SKM-1 treated with dmso at 0.1 percent for 144 hours (cell line): ENCODE measurements at regions not wholly inside any gene's neighbourhood (a gene's known extent, or its start where the extent isn't known, plus 50 kb on each side); places are given as distances from the start of the nearest gene placed in this dataset.

Experiments used
- DNase-seq: peaks from one replicate; lab custom pipeline; 2025; ENCODE audit not compliant: unreplicated experiment; lab: John Stamatoyannopoulos, UW

DNA sequence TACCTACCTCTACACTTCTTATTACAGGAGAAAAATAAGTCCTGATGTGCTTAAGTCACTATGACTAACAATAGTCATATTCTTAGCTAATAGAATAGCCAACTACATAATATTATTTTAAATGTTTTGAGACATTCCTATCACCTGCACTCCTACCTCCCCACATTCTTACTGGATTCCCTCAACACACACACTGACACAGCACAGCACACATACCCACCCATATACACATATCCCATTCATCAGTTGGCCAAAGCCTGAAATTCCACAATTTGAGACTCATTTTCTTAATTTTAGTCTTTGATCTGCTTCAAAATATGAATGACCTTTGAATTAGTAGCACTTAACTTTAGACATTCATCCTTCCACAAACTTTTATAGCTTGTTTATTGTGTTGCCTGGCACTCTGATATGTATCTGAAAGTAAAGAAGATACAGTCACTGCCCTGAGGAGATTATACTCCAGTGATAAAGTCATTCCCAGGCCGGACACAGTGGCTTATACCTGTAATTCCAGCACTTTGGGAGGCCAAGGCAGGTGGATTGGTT lies 168.3 kb upstream of the RASA1 start:
- no peak for DNase-seq

DNA sequence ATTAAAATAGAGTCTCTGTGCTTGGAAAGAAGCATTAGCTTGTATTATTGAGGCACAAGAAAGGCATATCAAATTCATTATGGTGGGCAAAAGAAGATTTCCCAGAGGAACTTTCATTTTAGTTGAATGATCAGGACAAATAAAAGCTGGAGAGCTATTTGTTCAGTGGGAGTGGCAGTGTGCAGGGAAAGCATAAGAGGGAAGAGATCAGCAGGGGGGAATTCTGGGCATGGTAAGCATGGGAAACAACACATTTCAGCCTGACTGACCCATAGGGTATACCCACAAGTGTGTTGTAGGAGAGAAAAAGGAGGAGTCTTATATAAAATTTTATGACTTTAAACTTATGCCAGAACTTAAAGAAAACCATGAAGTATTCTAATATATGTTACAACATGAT lies 167.7 kb upstream of the RASA1 start:
- no peak for DNase-seq

DNA sequence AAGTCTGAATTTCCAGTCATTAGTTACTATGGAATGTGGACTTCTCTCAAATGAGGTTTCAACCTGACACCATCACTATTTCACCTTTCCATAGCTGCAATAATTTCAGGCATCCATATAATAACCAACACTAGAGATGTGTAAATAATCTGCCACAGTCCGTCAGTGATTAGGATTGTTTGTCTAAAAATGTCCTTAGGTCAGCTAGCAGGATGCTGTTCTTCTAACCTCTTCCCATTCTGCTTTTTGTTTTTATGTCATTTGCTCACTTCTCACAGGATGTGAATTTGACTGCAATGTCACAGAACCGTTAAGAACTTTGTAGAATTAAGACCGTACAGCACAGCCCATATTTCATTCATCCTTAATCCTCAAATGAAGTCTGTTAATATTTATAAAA lies 166.4 kb upstream of the RASA1 start:
- DNase-seq: no peak

GRCh38 chr5:87102841-87103240 lies 164.8 kb upstream of the RASA1 start:
- DNase-seq: no peak

DNA sequence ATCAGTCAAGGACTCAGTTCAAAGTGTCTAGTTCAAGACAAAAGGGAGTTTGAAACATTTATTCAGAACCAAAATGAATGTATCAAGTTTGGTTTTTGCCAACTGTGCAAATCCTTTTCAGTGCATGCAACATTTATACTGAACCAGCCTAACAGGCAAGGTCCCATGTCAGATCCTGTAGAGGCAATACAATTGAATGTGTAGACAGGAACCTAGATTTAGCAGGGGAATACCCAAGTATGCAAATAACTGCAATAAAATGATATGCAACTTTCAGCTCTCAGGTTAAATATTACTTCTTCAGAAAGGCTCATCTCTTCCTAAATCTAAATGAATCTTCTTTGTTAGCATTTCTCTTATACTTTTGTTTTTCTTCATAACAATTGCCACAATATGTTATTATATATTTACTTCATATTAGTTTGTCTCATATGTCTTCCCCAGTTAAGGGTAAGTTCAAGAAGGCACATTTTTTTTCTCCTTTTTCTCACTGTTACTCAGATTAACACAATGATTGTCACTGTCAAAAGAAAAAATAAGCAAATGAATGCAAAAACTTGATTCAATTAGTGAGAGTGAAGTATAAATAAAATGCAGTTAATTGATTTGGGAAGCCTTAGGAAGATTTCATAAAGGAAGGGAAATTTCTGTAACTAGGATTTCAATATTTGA lies 163.9 kb upstream of the RASA1 start:
- DNase-seq: no peak

GRCh38 chr5:87105577-87105976 lies 162.1 kb upstream of the RASA1 start:
- DNase-seq: no peak

GRCh38 chr5:87109746-87110145 lies 157.9 kb upstream of the RASA1 start:
- DNase-seq: no peak

DNA sequence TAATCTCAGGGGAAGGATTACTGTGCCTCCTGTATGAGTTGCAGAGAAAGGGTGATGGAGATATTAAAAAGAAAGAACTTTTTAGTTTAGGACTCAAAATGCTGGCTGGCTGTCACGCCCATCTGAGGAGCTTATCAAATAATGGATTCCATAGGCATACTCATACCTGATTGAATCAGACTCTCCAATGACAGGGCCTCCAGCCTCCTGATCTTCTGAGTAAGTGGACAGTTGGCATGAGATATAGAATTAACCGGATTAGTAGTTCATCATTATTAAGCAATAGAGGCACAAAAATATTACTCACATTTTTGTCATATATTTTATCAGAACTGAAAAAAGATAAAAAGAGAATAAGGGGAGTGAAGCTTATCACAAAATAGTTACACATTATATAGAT lies 157.0 kb upstream of the RASA1 start:
- DNase-seq: no peak

DNA sequence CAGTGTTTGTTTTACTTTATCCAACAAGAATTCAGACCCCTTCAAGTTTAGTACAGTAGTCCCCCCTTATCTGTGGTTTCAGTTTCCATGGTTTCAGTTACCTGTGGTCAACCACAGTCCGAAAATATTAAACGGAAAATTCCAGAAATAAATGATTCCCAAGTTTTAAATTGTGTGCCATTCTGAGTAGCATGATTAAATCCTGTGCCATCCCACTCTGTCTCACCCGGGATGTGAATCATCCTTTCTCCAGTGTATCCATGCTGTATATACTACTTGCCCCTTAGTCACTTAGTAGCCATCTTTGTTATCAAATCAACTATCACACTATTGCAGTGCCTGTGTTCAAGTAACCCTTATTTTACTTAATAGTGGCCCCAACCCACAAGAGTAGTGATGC lies 153.8 kb upstream of the RASA1 start:
- no peak for DNase-seq

GRCh38 chr5:87114631-87115030 lies 153.1 kb upstream of the RASA1 start:
- no peak for DNase-seq

- no peak for DNase-seq
Measured at GRCh38 chr5:87115839-87116364, 151.8 kb upstream of the RASA1 start.

DNA sequence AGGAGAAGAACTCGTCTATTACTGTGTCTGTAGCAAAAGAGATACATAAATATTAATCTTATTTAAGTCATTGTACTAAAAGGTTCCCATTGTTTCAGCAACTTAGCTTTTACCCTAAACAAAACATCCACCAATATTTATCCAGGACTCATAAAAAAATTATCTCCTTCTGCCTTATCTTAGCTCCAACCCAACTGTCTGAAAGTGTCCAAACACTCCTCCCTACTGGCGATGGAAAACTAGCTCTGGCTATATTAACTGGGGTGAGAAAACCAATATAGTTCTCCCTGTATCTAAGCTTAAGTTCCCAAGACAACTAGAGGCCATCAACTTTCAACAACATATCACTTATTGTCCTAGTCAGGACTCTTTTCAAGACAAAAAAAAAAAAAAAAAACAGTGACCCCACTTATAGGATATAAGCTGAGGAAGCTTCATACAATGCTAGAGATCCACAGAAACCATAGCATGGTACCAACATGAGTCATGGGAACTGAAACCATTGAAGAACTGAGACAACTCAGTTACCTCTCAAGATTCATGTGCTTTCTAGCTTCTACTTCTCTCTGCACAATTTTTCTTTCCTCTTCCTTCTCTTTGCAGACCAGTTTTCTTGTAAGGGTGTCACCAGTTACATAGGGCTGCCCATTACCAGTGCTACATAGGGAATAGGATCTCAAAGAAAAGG lies 150.7 kb upstream of the RASA1 start:
- DNase-seq: no peak

- DNase-seq: no peak
Measured at GRCh38 chr5:87119588-87119987, 148.1 kb upstream of the RASA1 start.

GRCh38 chr5:87120518-87121303 lies 147.0 kb upstream of the RASA1 start:
- DNase-seq: no peak

DNA sequence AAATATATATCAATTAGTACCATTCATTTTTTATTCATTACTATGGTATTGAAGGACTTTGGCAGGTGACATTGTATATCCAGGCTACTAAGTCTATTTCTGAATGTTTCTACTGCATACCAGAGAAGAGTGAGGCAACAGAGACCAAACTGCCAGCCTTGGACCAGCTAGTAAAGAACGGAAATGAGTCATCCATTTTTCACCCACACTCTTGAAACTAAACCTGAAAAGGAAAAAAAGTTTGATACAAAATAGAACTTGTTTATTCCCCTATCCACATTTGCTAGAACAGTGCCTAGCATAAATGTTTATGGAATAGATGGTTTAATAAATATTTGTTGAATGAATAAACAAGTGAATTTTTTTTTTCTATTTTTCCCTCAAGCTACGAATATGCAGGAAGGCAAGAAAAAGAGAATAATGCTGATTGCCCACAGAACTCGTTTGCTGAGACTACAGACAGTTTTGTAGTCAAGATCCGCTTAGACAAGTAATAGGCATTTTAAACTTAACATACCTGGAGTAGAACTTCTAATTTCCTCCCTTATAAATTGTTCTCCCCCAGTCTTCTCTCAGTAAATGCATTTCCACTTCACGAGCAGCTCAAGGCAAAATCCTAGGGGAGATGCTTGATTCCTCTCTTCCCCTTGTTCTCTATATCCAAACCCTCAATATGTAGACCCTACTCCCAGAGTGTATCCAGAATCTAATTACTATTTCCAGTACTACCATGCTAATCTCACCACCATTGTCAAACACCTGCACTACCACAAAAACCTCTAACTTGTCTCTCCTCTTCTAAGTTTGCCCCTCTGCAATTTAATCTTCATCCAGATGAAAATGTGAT lies 146.2 kb upstream of the RASA1 start:
- peak; percentile 56 for DNase-seq

DNA sequence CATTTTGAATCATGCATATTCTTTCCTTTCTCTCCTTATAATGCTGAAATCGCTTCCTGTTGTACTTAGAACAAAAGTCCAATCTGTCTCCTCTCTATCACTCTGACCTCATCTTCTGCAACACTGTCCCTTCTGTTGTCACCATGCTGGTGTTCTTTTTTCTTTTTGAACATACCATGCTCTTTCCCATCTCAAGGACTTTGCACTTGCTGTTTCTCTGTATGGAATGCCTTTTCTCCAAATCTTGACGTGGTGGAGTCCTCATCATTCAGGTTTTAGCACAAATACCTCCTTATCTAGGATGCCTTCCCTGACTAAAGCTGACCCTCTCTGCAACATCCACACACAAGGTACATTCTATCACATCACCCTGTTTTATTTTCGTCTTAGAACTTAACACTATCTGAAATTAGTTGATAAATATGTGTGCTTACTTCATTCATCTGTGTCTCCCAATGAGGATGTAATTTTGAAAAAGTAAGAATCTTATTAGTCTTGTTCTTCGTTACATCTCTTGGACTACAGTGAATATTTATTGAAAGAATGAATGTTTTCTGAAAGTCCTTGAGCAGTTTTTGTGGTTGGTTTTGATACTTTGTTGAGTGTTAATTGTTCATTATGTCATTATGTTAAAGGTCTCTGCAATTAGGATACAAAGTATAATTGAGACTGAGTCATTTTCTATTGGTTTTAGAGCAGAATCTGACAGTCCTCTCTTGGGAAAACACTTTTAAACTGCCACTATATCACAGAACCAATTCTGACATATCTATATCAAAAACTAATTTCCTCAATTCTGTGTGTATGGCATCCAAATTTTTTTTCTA lies 145.3 kb upstream of the RASA1 start:
- no peak for DNase-seq

GRCh38 chr5:87125766-87126165 lies 141.9 kb upstream of the RASA1 start:
- DNase-seq: no peak

DNA sequence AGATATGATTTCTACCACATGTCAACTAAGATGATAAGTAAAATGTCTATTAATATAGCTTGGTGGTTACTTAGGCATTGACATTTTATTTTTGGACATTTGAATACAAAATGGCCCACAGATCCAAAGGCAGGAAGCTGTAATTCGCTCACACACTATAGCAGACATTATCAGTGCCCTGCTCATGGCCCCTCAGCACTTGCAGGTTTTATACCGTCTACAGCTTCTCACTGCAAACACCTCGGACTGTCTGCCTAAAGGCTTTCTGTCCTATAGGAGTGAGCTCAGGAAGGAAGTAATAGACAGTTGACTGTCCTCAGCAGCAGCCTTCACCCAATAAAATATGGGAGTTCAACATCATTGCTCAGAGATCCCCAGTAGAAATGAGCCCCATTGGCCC lies 140.8 kb upstream of the RASA1 start:
- no peak for DNase-seq

- no peak for DNase-seq
Measured at GRCh38 chr5:87127426-87127825, 140.3 kb upstream of the RASA1 start.
